Endothelial cell of umbilical vein (primary cell): ENCODE measurements at regions not wholly inside any gene's neighbourhood (a gene's known extent, or its start where the extent isn't known, plus 50 kb on each side); places are given as distances from the start of the nearest gene placed in this dataset.

Source experiments
- BruUV-seq: library from RNA; stranded (reverse); fragments of 400-500 nt; replicated peaks from 2 replicates; lab custom pipeline; 2021; lab: Mats Ljungman, UMichigan
- CTCF ChIA-PET: fragments of 300-600, 350-600 bp; sonication (Branson Sonifier 250); formaldehyde crosslinking; loops from one replicate; lab custom pipeline; 2021; ENCODE audit warnings: antibody characterized with exemption, inconsistent platforms; lab: Charles Lee
- POLR2A ChIA-PET: fragments of 300-600, 350-600 bp; sonication (Branson Sonifier 250); formaldehyde crosslinking; loops from one replicate; lab custom pipeline; 2021; ENCODE audit warnings: antibody characterized with exemption, inconsistent platforms; lab: Charles Lee
- DNase-seq: peaks from one replicate; pipeline ENCODE4 v3.0.0-alpha.2; 2011; ENCODE audit warnings: low read depth, low spot score
- FAIRE-seq: peaks from 2 replicates; lab custom pipeline; 2011; peaks lifted over from hg19 to GRCh38; lab: Jason Lieb, UNC
- H2AFZ ChIP-seq: 2 replicates; pipeline ENCODE4 v1.6.0; 2012; ENCODE audit warnings: low read depth, low read length, control low read depth, inconsistent platforms
- H3K27ac ChIP-seq: 2 replicates; pipeline ENCODE4 v1.5.1; 2011; ENCODE audit warnings: low read depth, mild to moderate bottlenecking, control low read depth, low read length, moderate library complexity; ENCODE audit not compliant: insufficient read depth
- H3K27me3 ChIP-seq, 2 experiments: 2 replicates each; pipeline versions ENCODE4 v1.6.0 to v1.6.1; 2011; ENCODE audit warnings: low read length in 2 of 2, mixed read lengths in 1 of 2; ENCODE audit not compliant: control insufficient read depth in 2 of 2, insufficient read depth in 2 of 2
- H3K36me3 ChIP-seq, 2 experiments: 2 replicates in 1 of 2; 3 replicates in 1 of 2; pipeline ENCODE4 v1.5.1; 2011; ENCODE audit warnings: low read length in 2 of 2, mild to moderate bottlenecking in 1 of 2, moderate library complexity in 1 of 2; ENCODE audit not compliant: control insufficient read depth in 2 of 2, insufficient read depth in 2 of 2; ENCODE audit errors: extremely low read depth in 1 of 2
- H3K4me1 ChIP-seq: 3 replicates; pipeline ENCODE4 v1.5.1; 2011; ENCODE audit warnings: mild to moderate bottlenecking, low read length; ENCODE audit not compliant: control insufficient read depth, insufficient read depth; ENCODE audit errors: extremely low read depth
- H3K4me2 ChIP-seq: 2 replicates; pipeline ENCODE4 v1.6.1; 2011; ENCODE audit warnings: low read length, control low read depth, mixed read lengths; ENCODE audit not compliant: insufficient read depth
- H3K4me3 ChIP-seq, 3 experiments: fragments of 200-600 bp in 1 of 3; sonication (generic), shearing (Covaris generic) in 1 of 3; replicated peaks in 1 of 3; 2 replicates each; pipeline ENCODE4 v1.5.1; 2011 to 2016; ENCODE audit warnings: control low read depth in 3 of 3, low read length in 3 of 3, mild to moderate bottlenecking in 2 of 3, inconsistent platforms in 1 of 3, low read depth in 1 of 3, moderate library complexity in 1 of 3; ENCODE audit not compliant: insufficient read depth in 1 of 3
- H3K79me2 ChIP-seq: 2 replicates; pipeline ENCODE4 v1.6.0; 2012; ENCODE audit warnings: low read length, inconsistent platforms; ENCODE audit not compliant: control insufficient read depth, insufficient read depth
- H3K9ac ChIP-seq: replicated peaks from 2 replicates; pipeline ENCODE3; 2011; ENCODE audit warnings: low read length, control low read depth; ENCODE audit not compliant: insufficient read depth; ENCODE audit errors: extremely low read depth
- H3K9me1 ChIP-seq: replicated peaks from 3 replicates; pipeline ENCODE4 v1.6.0; 2011; ENCODE audit warnings: mild to moderate bottlenecking, low read length; ENCODE audit not compliant: control insufficient read depth, insufficient read depth; ENCODE audit errors: extremely low read depth
- H3K9me3 ChIP-seq: replicated peaks from 2 replicates; pipeline ENCODE4 v1.5.1; 2012; ENCODE audit warnings: low read length, inconsistent platforms; ENCODE audit not compliant: control insufficient read depth, insufficient read depth
- H4K20me1 ChIP-seq: replicated peaks from 2 replicates; pipeline ENCODE3; 2011; ENCODE audit warnings: mild to moderate bottlenecking, low read length; ENCODE audit not compliant: control insufficient read depth, insufficient read depth; ENCODE audit errors: extremely low read depth
- EZH2 ChIP-seq: IDR thresholded peaks from 2 replicates; pipeline ENCODE4 v1.6.1; 2012; ENCODE audit warnings: borderline replicate concordance, low read depth, mild to moderate bottlenecking, moderate library complexity, low read length, inconsistent platforms; ENCODE audit not compliant: severe bottlenecking
- FOS ChIP-seq: IDR thresholded peaks from 2 replicates; pipeline ENCODE4 v1.6.1; 2011; ENCODE audit warnings: mild to moderate bottlenecking, low read length, moderate library complexity, borderline replicate concordance; ENCODE audit not compliant: insufficient read depth
- JUN ChIP-seq: IDR thresholded peaks from 2 replicates; pipeline ENCODE4 v1.6.1; 2011; ENCODE audit warnings: borderline replicate concordance, low read depth; ENCODE audit not compliant: insufficient read length, insufficient read depth
- MAX ChIP-seq: IDR thresholded peaks from 2 replicates; pipeline ENCODE4 v1.6.1; 2011; ENCODE audit not compliant: insufficient read depth, insufficient read length
- MYC ChIP-seq: IDR thresholded peaks from one replicate; pipeline ENCODE4 v1.6.1; 2011; ENCODE audit warnings: mild to moderate bottlenecking, low read depth, low read length
- POLR2A ChIP-seq: IDR thresholded peaks from 2 replicates; pipeline ENCODE4 v1.6.1; 2012; ENCODE audit warnings: low read depth, mild to moderate bottlenecking, control low read depth, low read length
- POLR2AphosphoS5 ChIP-seq: IDR thresholded peaks from 2 replicates; pipeline ENCODE4 v1.6.1; 2012; ENCODE audit warnings: low read depth, mild to moderate bottlenecking, control low read depth, low read length, moderate library complexity; ENCODE audit not compliant: insufficient read depth
- dilution Hi-C: fragments of 300-500 bp; cut with MboI; formaldehyde crosslinking; loops from one replicate; pipeline ENCODE4 v1.15.0; 2019; ENCODE audit warnings: low sequenced_read_pairs; ENCODE audit not compliant: extremely low pct_ligation_motif_present
- intact Hi-C: fragments of 100-400 bp; cut with micrococcal nuclease; formaldehyde crosslinking; loops from one replicate; pipeline ENCODE4 v1.10.0; 2022
- TF ChIP-seq, protein P1 (sequence below), 2 donors: IDR thresholded peaks; 1 replicate in 1 of 2; 2 replicates in 1 of 2; pipeline ENCODE4 v1.5.1; 2011; ENCODE audit warnings: low read length in 2 of 2, mild to moderate bottlenecking in 2 of 2, moderate library complexity in 2 of 2, control low read depth in 1 of 2, inconsistent platforms in 1 of 2, low read depth in 1 of 2; ENCODE audit not compliant: insufficient read depth in 1 of 2; ENCODE audit errors: extremely low read depth in 1 of 2

- CTCF ChIA-PET = interaction anchor here (3.9 kb wide), 1 partner anchor 20 kb away, joined by 32 read pairs; no protein-coding TSS in a partner anchor
These were observed 103.9 kb upstream of the SEC14L1 start for GRCh38 chr17:77036841-77037381.

More at GRCh38 chr17:77036841-77037381, 103.9 kb upstream of the SEC14L1 start:
- H3K9ac ChIP-seq = no peak overlapping the region
- DNase-seq (no peak), FAIRE-seq (no peak)
- H3K4me1 ChIP-seq = no peaks in the 10 kb centered on the region
- no peaks in the 10 kb centered on the region for H3K9me1 ChIP-seq
- no peak overlapping the region for H2AFZ ChIP-seq
- no peaks in the 10 kb centered on the region for H3K36me3 ChIP-seq
- no peaks in the 10 kb centered on the region for H3K27me3 ChIP-seq
- BruUV-seq = no TSS peak
- TF ChIP-seq POLR2A (no peak), MYC (no peak), POLR2AphosphoS5 (no peak), FOS (no peak), MAX (no peak), EZH2 (no peak), JUN (no peak)
- TF ChIP-seq, protein P1, sequence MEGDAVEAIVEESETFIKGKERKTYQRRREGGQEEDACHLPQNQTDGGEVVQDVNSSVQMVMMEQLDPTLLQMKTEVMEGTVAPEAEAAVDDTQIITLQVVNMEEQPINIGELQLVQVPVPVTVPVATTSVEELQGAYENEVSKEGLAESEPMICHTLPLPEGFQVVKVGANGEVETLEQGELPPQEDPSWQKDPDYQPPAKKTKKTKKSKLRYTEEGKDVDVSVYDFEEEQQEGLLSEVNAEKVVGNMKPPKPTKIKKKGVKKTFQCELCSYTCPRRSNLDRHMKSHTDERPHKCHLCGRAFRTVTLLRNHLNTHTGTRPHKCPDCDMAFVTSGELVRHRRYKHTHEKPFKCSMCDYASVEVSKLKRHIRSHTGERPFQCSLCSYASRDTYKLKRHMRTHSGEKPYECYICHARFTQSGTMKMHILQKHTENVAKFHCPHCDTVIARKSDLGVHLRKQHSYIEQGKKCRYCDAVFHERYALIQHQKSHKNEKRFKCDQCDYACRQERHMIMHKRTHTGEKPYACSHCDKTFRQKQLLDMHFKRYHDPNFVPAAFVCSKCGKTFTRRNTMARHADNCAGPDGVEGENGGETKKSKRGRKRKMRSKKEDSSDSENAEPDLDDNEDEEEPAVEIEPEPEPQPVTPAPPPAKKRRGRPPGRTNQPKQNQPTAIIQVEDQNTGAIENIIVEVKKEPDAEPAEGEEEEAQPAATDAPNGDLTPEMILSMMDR (IDR thresholded peaks at IDR 0.05; ENCODE audit: extremely low read depth in 1 of 2, insufficient read depth in 1 of 2, low read depth in 1 of 2, low read length in 2 of 2) = no peak
- POLR2A ChIA-PET = interaction anchor here (0.6 kb wide), 1 partner anchor 1166 kb away, joined by 10 read pairs; no protein-coding TSS in a partner anchor
- no peak overlapping the region for H3K4me2 ChIP-seq
- H4K20me1 ChIP-seq = no peaks in the 10 kb centered on the region
- no peaks in the 10 kb centered on the region for H3K79me2 ChIP-seq
- H3K4me3 ChIP-seq = no peak overlapping the region
- no peak overlapping the region for H3K27ac ChIP-seq
- H3K9me3 ChIP-seq = no peaks in the 10 kb centered on the region
- dilution Hi-C loops = no loop called here
- intact Hi-C loops = no loop called here
